Mammary epithelial cell (primary cell): ENCODE measurements at regions not wholly inside any gene's neighbourhood (a gene's known extent, or its start where the extent isn't known, plus 50 kb on each side); places are given as distances from the start of the nearest gene placed in this dataset.

Experiments
- CTCF ChIP-seq, 2 donors: IDR thresholded peaks in 1 of 2; conservative IDR thresholded peaks in 1 of 2; 2 replicates each; pipeline ENCODE4 v1.5.1; 2011 to 2012; ENCODE audit warnings: inconsistent platforms in 2 of 2, low read length in 2 of 2, mild to moderate bottlenecking in 2 of 2, control low read depth in 1 of 2, low read depth in 1 of 2; ENCODE audit not compliant: insufficient read depth in 1 of 2; ENCODE audit errors: extremely low read depth in 1 of 2
- EZH2 ChIP-seq: IDR thresholded peaks from 2 replicates; pipeline ENCODE4 v1.6.1; 2012; ENCODE audit warnings: low read length, inconsistent platforms, borderline replicate concordance

- TF ChIP-seq EZH2 (no peak), CTCF (conservative IDR thresholded peaks at IDR 0.05 in 1 of 2, IDR thresholded peaks at IDR 0.05 in 1 of 2; ENCODE audit: extremely low read depth in 1 of 2, insufficient read depth in 1 of 2, low read depth in 1 of 2, low read length in 2 of 2) (no peak)
Measured at GRCh38 chr3:33936921-33937525, 138.6 kb downstream of the PDCD6IP start.
